ENCODE measurements at regions not wholly inside any gene's neighbourhood (a gene's known extent, or its start where the extent isn't known, plus 50 kb on each side); places are given as distances from the start of the nearest gene placed in this dataset.
"Not testable (repeated sequence)": the region's sequence is repeated elsewhere in the genome, so short reads cannot be mapped to it uniquely, and the experiment has no call there.

DNA sequence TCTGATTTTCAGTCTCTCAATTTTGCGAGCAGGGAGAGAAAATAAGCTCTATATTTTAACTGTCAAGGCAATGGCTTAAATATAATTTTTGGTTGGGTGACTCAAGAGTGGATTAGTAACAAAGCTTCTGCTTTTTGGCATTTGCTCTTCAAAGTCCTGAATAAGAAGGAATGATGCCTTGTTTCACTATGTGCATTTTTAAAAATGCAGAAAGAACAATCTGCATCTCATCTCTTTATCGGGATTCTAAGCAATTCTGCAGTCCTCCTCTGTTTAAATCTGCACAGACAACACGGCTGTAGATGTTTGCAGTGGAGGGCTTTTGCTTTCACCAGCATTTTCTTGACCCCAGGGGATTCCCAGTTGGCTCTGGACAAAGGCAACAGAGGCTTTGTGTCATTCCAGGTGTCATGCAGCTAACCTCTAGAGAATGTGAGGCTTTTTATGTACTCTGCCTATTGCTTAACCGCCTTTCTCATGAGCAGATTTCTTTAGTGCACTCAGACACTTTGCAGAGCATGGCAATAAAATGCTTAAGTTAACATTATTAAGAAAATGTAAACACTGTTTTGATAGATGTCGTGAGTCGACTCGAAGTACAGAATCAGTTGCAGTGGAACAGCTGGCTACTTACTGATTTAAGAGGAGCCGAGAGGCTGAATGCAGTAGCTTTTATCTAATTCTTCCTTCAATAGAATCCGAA is 783.2 kb upstream of the NEGR1 start:
- DNase-seq (ENCODE audit: low spot score) = no peak

DNA sequence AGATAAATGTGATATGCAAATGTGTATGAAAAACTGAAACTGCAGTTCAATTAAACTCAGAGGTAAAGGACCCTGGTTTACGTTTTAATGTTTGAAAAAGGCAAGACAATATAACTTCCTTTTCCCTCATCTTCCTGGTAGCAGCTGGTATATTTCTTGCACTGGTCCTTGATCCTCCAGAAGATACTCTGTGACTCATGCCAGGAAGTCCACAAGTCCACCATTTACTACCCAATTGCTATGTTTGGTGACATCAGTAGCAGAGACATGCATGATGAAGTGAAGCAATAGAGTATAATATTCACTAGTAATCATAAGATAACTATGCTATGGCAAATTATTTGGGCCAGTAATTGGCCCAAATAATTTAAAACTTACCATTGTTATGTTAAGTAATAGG is 774.5 kb upstream of the NEGR1 start:
- DNase-seq (ENCODE audit: low spot score) = no peak

DNA sequence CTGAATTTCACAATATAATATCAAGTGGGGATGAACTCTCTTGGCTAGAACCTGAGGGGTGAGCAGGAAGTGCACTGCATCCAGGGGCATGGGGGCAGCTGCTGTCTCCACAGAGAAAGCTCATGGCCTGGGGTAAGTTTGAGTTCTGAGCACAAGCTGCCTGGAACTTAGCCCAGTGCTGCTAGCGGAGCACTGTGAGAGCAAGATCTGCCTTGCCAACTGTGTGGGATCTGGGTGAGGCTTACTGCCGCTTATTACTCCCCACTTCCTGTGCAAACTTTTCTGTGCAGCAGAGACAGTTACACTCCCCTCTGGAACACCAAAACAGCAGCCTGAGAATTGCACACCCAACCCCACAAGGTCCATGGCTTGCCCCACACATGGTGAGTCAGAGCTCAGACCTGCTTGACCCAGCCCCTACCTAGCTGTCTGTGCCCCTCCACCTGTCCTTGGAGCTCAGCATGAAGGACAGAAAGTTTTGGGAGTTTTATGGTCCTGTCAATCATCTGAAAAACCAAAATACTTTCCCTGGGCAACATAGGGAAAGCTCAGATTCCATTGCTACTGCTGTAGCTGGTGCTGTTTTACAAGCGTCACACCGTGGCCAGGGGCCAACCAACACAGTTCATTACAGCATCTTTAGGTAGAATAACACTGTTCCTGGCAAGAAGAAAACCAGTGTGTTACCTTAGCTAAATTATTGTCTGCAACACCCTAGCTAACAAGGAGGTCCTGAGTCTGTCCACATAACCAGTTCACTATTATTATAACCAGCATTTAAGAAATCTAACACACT is 762.1 kb upstream of the NEGR1 start:
- DNase-seq (ENCODE audit: low spot score) = no peak

DNA sequence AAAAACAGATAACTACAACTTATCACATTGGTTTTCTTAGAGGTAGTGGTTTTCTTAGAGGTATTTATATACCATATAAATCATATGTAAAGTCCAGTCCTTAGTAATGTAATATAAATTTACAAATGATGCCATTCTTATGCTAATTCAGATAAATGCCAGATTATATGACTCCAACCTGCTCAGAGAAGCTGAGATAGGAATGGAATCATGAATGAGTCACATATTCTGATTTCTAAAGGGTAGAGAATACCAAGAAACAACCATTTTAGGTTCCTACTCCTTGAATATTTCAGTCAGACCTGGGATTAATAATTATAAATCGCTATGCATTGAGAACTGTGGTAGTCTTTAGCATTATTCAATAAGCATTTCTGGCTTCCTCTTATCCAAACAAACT is 760.1 kb upstream of the NEGR1 start:
- DNase-seq (ENCODE audit: low spot score) = no peak

DNA sequence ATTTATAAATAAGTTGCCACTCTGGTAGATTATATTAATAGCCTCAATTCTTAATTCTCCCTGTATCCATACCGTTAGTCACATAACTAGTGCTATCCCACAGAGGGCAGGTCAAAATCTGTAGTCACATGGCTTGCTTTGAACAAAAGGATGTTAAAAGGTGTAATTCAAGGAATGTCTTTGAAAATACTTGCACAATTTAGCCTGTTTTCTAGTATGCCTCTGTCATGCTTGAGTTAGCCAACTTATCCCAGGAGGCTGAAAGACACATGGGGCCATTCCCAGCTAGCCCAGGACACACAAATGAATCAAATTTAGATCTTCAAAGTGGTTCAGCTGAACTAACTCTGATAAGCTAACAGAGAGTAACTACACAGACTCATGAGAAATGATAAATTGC is 758.5 kb upstream of the NEGR1 start:
- no peak for DNase-seq (ENCODE audit: low spot score)

DNA sequence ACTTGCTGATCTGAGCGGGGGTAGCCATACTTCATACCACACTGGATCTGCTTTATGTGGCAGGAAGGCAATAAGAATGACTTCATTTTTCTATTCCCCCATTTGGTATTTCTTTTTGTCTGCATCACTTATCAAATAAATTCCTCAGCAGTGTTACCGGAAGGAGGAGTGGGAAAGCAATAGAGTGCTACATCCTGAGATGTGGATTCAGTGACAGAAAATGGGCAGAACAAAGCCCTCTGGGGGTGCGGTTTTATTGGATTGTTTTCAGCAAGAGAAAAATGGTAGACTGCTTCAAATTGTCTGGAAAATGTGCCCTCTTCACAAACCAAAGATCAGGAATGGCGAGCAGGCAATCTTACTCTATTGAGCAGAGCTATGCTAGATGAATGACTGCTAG is 751.9 kb upstream of the NEGR1 start:
- DNase-seq (ENCODE audit: low spot score) = no peak

DNA sequence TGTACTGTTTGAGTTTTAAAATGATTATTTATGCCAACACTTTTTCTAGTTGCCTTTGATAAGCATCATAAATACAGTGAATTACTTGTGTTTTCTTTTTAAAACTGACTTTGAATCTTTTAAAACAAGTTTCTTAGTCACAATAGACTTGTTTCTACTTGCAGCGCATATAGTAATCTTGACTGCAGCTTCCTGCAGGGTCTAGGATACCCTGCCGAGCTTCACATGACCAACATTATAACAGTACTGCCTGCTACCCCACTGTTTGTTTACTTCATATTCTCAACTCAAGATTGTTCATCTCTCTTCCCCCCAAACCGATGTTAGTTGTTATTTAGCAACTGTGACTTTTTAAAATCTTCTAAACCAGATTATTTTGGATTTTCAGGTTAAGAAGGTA is 751.3 kb upstream of the NEGR1 start:
- DNase-seq (ENCODE audit: low spot score) = no peak

DNA sequence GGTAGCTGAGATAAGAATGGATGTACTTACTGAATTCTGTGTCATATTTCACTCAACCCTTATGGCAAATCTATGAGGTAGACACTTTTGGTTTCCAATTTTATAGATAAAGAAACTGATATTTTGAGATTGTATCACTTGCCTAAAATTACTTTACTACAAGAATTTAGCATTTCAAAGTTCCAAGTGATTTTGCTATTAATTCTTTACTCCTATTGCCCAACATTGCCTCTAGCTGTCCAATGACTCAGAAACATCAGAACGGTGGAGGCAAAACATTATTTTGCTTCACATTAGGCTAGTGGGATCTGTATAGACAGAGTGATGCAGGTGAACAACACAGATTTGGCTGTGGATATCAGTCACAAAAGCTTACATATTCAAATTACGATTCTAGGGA is 747.2 kb upstream of the NEGR1 start:
- DNase-seq (ENCODE audit: low spot score) = no peak

DNA sequence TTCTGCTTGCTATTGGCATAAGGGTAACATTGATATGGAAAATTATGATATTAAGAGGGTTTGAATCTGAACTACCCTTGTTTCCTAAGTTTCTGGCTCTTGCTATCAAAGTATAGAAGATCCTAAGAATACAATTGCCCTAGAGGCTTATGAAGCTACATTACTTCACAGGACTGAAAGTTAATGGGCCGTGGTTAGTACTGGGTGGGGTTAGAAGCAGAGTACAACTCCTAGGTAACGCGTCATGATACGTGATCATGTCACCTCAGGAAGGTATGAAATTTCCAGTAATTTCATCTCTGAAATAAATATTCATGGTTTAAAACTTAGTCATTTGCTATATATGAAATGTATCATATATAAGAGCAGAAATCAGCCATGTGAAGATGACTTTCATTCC is 743.8 kb upstream of the NEGR1 start:
- no peak for DNase-seq (ENCODE audit: low spot score)

DNA sequence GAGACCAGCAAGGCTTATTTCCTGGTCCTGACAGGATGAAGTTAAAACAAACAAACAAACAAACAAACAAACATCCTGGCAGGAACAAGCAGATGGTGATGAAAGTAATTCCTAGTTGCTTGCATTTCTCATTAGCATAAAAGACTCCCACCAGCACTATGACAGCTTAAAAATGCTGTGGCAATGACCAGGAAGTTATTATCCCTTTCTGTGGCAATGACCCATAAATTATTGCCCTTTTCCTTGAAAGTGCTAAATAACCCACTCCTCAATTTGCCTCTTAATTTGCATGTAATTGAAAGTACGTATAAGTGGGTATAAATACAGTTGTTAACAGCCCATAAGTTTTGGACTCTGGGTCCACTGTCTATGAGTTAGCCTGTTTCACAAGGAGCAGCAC is 727.6 kb upstream of the NEGR1 start:
- no peak for DNase-seq (ENCODE audit: low spot score)

DNA sequence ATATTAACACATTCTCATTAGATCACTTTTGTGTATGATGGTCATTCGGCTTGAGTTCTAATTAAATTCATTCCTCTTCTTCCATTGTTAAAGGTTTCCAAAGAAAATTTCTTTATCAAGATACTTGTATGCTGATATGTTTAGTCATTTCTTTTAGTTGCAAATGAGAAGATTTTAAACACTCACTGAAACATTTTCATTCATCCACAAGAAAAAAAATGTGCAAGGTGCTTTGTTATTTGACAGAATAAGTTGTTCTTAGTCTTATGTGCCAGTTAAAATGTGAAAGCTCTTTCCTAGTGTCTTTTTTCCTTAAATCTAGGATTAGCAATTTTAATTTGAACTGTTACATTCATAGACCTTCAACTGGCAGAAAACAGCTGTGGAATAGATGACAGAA is 727.0 kb upstream of the NEGR1 start:
- DNase-seq (ENCODE audit: low spot score) = no peak

DNA sequence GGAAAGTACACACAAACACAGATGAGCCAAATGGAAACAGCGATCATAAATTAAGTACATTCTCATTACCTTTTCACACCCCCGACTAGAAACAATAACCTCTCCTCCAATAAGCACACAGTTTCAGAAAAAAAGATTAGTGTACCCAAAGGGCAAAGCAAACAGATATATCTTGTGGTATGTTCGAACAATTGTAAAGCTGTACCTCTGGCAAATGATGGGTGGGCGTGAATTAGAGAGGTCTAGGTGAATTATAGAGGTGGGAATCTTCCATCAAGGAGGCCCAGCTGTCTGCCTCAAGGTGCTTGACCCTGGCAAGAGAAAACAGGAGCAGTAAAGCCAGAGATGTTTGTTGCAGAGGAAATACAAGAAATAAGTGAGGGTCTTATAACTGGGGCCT is 715.3 kb upstream of the NEGR1 start:
- DNase-seq (ENCODE audit: low spot score) = no peak

DNA sequence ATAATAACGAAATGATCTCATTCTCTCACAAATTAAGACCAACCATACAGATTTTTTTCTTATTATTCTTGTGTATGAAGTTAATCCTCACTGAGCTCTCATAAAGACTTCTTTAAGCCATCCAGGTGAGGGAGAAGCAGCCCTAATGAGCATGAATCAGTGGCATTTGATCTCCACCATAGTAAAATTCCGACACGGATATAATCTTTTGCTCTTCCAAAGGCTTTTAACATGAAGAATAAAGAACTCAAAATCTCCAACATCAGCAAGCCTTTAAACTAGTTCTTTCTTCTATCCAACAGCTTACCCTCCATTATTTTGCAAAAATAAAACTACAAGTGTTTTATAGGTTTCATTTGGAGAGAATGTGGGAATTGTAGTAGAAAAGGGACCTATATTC is 714.7 kb upstream of the NEGR1 start:
- DNase-seq (ENCODE audit: low spot score) = no peak

DNA sequence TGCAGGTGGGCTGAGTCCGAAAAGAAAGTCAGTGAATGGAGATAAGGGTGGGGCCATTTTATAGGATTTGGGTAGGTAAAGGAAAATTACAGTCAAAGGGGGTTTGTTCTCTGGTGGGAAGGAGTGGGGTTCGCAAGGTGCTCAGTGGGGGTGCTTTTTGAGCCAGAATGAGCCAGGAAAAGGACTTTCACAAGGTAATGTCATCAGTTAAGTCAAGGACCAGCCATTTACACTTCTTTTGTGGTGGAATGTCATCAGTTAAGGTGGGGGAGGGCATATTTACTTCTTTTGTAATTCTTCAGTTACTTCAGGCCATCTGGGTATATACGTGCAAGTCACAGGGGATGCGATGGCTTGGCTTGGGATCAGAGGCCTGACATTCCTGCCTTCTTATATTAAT is 705.5 kb upstream of the NEGR1 start:
- DNase-seq (ENCODE audit: low spot score) = not testable (repeated sequence)

DNA sequence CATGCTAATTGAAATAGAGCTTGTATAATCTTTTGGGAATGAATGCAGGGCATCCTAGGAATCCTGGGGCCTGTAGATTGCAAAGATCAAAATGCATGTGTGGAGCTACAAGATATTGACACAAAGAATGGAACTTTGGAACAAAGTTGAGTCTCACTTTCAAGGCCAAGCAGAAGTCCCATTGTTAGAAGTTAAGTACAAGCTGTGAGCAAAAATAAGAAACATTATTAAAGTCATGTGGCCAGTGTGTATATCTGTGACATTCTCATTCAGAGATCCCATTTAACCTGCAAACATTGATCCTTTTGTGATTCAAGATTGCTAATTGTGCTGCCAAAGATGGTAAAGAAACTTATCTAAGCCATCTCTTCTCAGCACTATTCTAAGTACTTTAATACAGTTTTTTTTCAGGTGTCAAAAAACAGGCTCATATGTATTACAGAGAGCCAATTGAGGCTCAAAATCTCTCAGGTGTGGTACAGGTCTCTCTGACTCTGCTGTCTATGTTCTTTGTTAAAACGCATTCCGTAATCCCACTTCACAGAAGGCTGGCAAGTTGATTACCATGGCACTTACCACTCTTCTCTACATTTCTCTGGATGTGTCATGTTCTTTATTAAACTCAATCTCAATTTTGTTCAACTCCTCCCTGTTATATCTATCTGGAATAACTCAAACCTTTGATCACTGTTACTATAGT is 704.4 kb upstream of the NEGR1 start:
- no peak for DNase-seq (ENCODE audit: low spot score)

DNA sequence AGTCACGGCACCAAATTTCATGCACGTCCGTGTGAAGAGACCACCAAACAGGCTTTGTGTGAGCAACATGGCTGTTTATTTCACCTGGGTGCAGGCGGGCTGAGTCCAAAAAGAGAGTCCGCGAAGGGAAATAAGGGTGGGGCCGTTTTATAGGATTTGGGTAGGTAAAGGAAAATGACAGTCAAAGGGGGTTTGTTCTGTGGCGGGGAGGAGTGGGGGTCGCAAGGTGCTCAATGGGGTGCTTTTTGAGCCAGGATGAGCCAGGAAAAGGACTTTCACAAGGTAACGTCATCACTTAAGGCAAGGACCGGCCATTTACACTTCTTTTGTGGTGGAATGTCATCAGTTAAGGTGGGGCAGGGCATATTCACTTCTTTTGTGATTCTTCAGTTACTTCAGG is 702.7 kb upstream of the NEGR1 start:
- DNase-seq (ENCODE audit: low spot score) = not testable (repeated sequence)

DNA sequence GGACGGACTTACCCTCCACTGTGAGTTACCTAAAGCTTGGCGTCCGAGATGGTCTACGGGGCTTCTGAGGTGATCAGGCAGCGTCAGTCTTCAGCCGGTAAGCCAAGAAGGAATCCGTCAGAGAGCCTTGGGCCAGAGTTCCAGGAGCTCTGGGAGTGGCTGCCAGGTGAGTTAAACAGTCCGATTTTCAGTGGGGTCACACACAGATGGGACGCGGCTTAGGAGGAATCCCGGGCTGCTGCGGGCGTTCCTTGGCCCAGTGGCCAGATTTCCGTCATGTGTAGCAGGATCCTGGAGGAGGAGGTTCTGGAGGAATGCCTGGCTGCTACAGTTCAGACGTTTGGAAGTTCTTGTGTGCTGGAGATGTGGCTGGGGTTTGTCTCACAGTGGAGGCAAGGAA is 700.7 kb upstream of the NEGR1 start:
- not testable (repeated sequence) for DNase-seq (ENCODE audit: low spot score)

DNA sequence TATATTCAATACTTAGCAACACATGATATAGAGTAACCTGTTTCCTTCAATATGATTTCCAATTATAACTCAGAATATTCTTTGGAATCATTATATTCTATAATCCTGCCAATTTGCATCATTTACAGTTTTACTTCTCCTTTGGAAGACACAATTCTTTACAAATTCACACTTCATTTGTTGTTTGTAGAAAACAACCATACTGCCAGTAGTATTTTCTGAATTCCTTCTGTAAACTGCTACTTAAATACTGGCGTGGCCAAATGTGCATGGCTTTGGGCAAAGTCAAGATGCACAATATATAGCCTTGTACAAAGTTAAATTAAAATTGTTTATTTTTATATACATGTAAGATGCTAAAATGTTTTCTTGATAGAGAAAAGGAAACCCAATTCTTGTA is 687.1 kb upstream of the NEGR1 start:
- no peak for DNase-seq (ENCODE audit: low spot score)

DNA sequence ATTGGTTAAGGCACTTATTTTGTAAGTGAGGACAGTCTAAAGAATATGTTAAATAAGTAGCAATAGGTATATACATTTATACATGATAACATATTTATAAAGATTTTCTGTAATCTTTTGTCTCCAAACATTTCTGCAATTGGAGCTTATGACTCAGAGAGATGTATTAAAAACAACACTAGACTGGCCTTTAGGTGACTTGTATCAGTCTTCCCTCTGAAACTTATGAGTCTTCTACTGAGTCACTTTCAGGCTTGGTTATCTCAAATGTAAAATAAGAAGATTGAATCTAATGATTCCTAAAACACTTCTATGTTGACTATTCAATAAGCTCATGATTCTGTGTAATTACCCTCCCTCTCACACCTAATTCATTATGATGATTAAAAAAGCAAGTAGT is 672.6 kb upstream of the NEGR1 start:
- DNase-seq (ENCODE audit: low spot score) = no peak

DNA sequence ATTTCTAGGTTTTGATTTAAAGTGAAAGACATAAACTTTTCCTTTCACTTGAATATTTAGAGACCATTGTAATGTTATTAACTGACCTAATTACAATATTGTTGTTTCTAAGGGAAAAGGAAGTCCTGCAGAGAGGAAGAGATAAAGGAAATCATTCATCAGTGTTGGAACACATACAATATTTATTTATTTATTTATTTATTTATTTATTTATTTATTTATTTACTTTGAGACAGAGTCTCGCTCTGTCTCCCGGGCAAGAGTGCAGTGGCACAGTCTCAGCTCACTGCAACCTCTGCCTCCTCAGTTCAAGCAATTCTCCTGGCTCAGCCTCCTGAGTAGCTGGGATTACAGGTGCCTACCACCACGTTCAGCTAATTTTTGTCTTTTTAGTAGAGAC is 668.6 kb upstream of the NEGR1 start:
- not testable (repeated sequence) for DNase-seq (ENCODE audit: low spot score)

DNA sequence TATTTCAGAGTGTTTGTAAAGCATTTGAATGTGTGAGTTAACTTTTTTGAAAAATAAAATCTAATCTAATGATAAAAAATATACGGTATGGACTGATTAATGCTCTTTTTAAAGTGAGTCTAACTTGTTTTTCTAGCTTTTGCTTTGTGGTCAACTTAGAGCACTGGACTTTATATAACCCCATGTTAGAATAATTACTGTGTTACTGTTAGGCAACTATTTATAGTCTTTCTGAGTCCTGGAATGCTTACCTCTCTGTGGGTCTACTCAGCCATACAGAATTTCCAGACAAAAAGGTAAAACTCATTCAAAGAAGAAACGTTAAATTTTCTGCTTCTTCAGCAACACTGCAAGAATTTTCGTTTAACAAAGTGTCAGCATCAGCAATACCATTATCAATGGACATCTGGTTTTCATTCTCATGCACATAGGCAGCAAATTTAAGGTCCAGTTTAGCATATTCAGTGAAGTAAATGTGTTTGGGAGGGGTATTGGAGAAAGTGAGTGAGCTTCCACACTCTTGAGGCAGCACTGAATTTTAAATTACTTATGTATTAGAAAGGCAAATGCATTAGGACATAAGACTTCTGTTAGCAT is 664.7 kb upstream of the NEGR1 start:
- DNase-seq (ENCODE audit: low spot score) = no peak

DNA sequence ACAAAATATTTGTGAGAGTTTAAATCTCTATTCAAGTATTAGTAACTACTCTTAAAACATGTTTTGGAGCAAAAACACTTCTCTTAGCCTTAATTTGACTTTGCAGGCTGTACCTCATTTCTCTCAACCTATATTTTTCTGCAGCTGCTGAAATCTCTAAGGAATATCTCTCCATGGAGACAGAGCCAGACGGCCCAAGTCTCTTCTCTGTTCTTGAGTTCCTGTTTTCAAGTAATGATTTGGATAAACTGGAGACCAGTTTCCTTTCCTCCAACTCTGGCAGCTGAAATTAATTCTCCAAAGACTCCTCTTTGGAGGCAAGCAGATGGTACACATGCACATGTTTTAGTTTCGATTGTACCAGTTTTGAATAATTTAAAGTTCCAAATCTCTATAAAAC is 659.7 kb upstream of the NEGR1 start:
- DNase-seq (ENCODE audit: low spot score) = no peak

DNA sequence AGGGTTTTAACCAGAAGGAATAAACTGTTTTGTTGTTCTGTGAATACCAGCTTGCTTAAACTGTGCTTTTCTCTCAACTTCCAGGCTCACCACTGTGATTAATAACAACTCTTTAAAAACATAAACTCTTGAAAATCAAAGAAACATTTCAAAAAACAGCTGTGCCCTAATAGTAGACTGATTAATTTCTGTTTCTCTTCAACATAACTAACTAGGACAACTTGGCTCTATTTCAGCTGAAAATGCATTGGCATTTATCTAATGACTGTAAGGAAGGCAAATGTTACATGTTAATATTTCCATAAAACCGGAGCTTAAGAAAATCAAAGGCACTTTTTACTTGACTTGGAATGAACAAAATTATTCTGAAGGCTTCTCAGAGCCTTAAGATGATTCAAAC is 656.1 kb upstream of the NEGR1 start:
- DNase-seq (ENCODE audit: low spot score) = no peak
